NCI-H1436 (cell line): ENCODE measurements at regions not wholly inside any gene's neighbourhood (a gene's known extent, or its start where the extent isn't known, plus 50 kb on each side); places are given as distances from the start of the nearest gene placed in this dataset.
"Not testable (repeated sequence)": the region's sequence is repeated elsewhere in the genome, so short reads cannot be mapped to it uniquely, and the experiment has no call there.

Experiments used
- DNase-seq: peaks from one replicate; lab custom pipeline; 2025; lab: John Stamatoyannopoulos, UW

- DNase-seq = not testable (repeated sequence)
These were observed 139.2 kb upstream of the ERV3-1 start for GRCh38 chr7:65145710-65146109.

DNA sequence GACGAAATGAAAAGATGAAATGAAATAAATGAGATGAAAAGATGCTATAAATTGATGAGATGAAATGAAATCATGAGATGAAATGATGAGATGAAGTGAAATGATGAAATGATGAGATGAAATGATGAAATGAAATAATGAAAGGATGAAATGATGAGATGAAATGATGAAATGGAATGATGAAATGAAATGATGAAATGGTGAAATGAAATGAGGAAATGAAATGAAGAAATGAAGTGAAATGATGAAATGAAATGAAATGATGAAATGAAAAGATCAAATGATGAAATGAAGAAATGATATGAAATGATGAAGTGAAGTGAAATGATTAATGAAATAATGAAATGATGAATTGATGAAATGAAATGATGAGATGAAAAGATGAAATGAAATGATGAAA lies 138.5 kb upstream of the ERV3-1 start:
- not testable (repeated sequence) for DNase-seq

GRCh38 chr7:65144557-65144956 lies 138.1 kb upstream of the ERV3-1 start:
- not testable (repeated sequence) for DNase-seq

DNA sequence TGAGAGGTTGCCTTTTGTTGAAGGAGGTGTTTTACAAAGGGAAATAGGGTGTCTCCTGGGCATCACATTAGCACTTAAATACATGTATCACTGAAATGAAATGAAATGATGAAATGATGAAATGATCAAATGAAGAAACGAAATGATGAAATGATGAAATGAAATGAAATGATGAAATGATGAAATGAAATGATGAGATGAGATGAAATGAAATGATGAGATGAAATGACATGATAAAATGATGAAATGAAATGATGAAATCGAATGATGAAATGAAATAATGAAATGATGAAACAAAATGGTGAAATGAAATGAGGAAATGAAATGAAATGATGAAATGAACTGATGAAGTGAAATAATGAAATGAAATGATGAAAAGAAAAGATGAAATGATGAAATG lies 137.6 kb upstream of the ERV3-1 start:
- DNase-seq = not testable (repeated sequence)

GRCh38 chr7:65141894-65142293 lies 135.4 kb upstream of the ERV3-1 start:
- DNase-seq = not testable (repeated sequence)

- not testable (repeated sequence) for DNase-seq
These were observed 134.9 kb upstream of the ERV3-1 start for GRCh38 chr7:65141405-65141778.

- not testable (repeated sequence) for DNase-seq
These were observed 134.3 kb upstream of the ERV3-1 start for GRCh38 chr7:65140543-65141404.

DNA sequence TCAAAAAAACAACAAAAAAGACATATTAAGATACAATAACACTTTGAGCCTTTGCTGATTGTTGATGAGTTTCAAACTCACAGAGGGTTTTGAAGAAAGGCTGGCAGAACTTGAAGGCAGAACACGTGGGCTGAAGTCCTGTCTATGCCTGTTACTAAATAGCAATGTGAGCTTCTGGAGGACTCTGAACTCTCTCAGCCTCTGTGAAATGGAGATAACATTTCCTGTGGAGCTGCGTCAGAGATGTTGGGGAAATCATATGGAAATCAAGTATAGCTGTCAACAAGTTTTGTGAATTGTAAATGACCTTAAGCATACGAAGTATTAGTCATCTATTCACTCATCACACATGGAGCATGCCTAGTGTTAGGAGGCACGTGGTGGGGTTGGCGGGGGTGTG lies 130.4 kb upstream of the ERV3-1 start:
- not testable (repeated sequence) for DNase-seq

GRCh38 chr7:65133087-65133486 lies 126.6 kb upstream of the ERV3-1 start:
- not testable (repeated sequence) for DNase-seq

DNA sequence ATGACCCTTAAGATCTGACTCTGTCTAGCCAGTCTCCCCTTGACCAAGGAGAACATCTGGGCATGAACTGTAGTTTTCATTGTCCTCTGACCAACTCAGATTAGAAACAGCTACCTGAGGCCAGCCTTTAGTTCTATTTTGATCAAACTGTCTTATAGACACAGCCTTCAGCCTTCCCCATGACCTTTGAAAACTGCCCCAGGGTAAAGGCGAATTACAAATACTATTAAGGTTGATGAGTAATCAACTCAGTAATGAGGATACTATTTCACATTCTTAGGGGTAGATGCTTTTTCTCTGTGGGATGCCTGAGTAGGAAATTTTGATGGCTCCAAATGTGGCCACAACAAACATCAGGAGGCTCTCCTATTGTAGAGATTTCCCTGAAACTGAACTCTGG lies 125.8 kb upstream of the ERV3-1 start:
- not testable (repeated sequence) for DNase-seq

DNA sequence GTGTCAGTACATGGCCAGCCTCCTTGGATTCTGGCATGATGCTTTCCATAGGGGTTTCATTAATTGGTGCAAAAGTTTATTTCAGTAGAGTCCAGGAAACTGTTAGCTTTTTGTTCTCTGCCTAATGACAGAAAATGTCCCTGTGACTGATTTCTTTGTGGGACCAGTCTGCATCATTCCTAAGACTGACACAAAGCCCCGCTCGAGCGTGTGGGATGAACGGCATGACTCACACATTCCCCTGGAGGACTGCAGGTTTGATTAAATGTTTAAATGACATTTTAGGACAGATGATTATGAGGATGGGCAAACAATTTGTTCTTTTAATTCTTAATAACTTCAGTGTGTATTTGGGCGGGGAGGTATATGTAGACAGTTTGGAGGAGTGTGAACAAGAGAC lies 120.9 kb upstream of the ERV3-1 start:
- not testable (repeated sequence) for DNase-seq

GRCh38 chr7:65124600-65124999 lies 118.1 kb upstream of the ERV3-1 start:
- not testable (repeated sequence) for DNase-seq

- not testable (repeated sequence) for DNase-seq
These were observed 99.2 kb upstream of the ERV3-1 start for GRCh38 chr7:65105650-65106203.

DNA sequence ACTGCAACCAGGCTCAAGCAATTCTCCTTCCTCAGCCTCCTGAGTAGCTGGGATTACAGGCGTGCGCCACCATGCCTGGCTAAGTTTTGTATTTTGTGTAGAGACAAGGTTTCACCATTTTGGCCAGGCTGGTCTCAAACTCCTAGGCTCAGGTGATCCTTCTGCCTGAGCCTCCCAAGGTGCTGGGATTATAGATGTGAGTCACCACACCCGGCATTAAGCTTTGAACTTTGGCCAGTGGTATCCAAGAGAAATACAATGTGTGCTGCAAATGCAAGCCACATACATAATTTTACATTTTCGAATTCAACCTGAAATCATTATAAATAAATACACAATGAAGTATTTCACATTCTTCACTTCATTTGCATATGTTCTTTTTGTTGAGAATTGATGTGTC lies 94.0 kb upstream of the ERV3-1 start:
- DNase-seq = not testable (repeated sequence)

GRCh38 chr7:65081669-65082055 lies 75.2 kb upstream of the ERV3-1 start:
- DNase-seq = not testable (repeated sequence)

DNA sequence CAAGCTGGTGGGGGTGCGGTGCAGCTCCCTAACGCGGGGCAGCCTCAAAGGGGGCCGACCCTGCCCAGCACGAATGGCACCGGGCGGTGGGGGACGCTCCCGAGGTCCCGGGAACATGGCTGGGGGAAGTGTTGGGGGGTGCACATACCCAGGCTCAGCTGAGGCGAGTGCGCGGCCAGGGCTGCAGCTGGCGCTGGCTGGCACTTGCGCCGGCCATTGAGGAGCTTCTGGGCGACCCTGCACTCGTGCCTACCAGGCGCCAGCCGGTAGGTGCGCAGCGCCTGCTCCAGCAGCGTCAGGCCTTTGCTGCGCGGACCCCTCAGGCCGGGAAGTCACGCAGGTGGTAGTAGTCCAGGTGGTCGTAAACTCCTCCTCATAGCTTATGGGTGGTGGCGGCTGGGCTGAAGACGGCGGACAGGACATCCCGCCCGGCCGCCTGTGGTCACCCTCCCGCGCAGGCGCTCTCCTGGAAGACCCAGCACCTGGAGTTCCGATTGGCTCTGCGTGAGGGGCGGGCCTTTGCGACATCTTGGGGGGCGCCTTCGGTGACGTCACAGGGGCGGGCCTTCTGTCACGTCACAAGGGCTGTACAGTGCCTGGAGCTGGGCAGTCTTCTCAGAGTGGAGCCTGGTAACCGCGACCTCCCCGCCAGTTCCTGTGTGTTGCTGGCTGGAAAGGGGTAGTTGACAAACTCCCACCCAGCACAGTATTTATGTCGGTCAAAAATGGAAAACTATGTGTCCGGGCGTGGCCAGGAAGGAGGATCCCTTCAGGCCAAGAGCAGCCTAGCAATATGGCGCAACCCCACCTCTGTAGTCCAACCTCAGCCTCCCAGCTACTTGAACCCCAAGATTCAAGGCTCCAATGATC lies 74.5 kb upstream of the ERV3-1 start:
- DNase-seq = peak; percentile 77

DNA sequence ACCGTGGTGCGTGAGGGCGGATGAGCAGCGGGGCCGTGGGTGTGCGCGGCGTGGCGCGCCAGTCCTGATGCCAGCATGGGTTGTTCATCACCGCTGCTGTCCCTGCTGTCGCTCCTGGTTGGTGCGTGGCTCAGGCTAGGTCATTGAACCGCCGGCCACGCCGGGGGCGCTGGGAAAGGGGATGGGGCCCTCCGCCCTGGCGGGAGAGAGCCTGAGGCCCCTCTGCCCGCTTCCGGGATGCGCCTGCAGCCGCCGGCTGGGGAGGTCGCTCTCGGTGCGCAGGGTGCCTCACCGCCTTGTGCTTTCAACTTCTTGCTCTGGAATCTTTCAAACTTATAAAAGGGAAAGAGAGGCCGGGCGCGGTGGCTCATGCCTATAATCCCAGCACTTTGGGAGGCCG lies 68.5 kb upstream of the ERV3-1 start:
- DNase-seq = not testable (repeated sequence)

DNA sequence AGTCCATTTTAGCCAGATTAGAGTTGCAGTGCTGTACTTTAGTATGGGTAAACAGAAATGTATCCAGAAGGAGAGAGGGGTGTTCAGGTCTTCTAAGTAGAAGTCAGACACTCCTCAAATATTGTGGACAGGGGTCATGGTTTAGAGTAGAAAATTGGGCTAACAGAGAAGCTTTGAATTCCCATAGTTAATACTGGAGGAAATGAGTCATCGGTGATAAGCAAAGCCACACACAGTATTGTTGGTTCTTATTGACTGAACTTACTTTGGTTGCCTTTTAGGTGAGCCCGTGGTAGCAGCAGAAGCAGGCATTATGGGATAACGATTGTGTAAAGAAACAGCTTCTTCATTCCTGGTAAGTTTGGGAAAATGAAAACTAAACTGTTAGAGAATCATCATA lies 66.7 kb upstream of the ERV3-1 start:
- DNase-seq = not testable (repeated sequence)

- DNase-seq = not testable (repeated sequence)
These were observed 65.5 kb upstream of the ERV3-1 start for GRCh38 chr7:65071854-65072431.

GRCh38 chr7:65069476-65069875 lies 63.0 kb upstream of the ERV3-1 start:
- not testable (repeated sequence) for DNase-seq

GRCh38 chr7:65062566-65062965 lies 56.1 kb upstream of the ERV3-1 start:
- not testable (repeated sequence) for DNase-seq

DNA sequence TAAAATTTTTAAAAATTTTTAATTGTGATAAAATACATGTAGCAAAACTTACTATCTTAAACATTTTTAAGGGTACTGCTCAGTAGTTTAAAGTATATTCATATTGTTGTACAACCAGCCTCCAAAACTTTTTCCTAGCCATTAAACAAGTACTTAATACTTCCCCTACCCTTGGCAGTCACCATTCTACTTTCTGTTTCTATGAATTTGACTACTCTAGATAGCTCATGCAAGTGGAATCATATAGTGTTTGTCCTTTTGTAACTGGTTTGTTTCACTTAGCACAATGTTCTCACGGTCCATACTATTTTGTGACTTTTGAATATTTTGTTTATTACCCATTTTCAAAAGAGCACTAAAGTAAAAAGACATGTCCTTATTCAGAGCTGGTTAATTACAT lies 52.8 kb upstream of the ERV3-1 start:
- not testable (repeated sequence) for DNase-seq
